IPS-18a (cell line): ENCODE measurements at regions not wholly inside any gene's neighbourhood (a gene's known extent, or its start where the extent isn't known, plus 50 kb on each side); places are given as distances from the start of the nearest gene placed in this dataset.

Experiments used
- H3K27ac ChIP-seq: one replicate; pipeline ENCODE4 v1.5.1; 2013; ENCODE audit warnings: low read length
- H3K27me3 ChIP-seq: one replicate; pipeline ENCODE4 v1.6.1; 2013; ENCODE audit warnings: mild to moderate bottlenecking, low read length; ENCODE audit not compliant: control insufficient read depth, insufficient read depth
- H3K36me3 ChIP-seq: one replicate; pipeline ENCODE4 v1.6.1; 2013; ENCODE audit warnings: low read depth, low read length; ENCODE audit not compliant: control insufficient read depth
- H3K4me1 ChIP-seq: one replicate; pipeline ENCODE4 v1.6.1; 2013; ENCODE audit warnings: low read depth, low read length; ENCODE audit not compliant: control insufficient read depth
- H3K4me3 ChIP-seq: one replicate; pipeline ENCODE4 v1.5.1; 2013; ENCODE audit warnings: low read length
- H3K9ac ChIP-seq: one replicate; pipeline ENCODE4 v1.6.1; 2013; ENCODE audit warnings: mild to moderate bottlenecking, low read length, moderate library complexity
- H3K9me3 ChIP-seq: one replicate; pipeline ENCODE4 v1.6.1; 2013; ENCODE audit warnings: low read depth, low read length; ENCODE audit not compliant: control insufficient read depth

- Histone ChIP-seq H3K9me3 (no peaks in the 10 kb centered on the region), H3K27me3 (no peaks in the 10 kb centered on the region), H3K4me1 (peaks cover 4% of the 10 kb centered on the region), H3K9ac (no peak overlapping the region), H3K4me3 (no peak overlapping the region), H3K36me3 (no peaks in the 10 kb centered on the region), H3K27ac (no peak overlapping the region)
Measured at GRCh38 chr3:23099677-23100076, 103.5 kb upstream of the UBE2E2 start.

GRCh38 chr3:23100106-23100505, 103.0 kb upstream of the UBE2E2 start:
- Histone ChIP-seq H3K9ac (no peak overlapping the region), H3K4me1 (peaks cover 4% of the 10 kb centered on the region), H3K27ac (no peak overlapping the region), H3K36me3 (no peaks in the 10 kb centered on the region), H3K9me3 (no peaks in the 10 kb centered on the region), H3K4me3 (no peak overlapping the region), H3K27me3 (no peaks in the 10 kb centered on the region)

- no peaks in the 10 kb centered on the region for H3K27me3 ChIP-seq
- no peaks in the 10 kb centered on the region for H3K4me1 ChIP-seq
- no peak overlapping the region for H3K4me3 ChIP-seq
- H3K27ac ChIP-seq: no peak overlapping the region
- H3K36me3 ChIP-seq: no peaks in the 10 kb centered on the region
- no peaks in the 10 kb centered on the region for H3K9me3 ChIP-seq
- H3K9ac ChIP-seq: no peak overlapping the region
Measured at GRCh38 chr3:23103764-23104163, 99.4 kb upstream of the UBE2E2 start.

- Histone ChIP-seq H3K9ac (no peak overlapping the region), H3K9me3 (no peaks in the 10 kb centered on the region), H3K4me1 (no peaks in the 10 kb centered on the region), H3K27me3 (no peaks in the 10 kb centered on the region), H3K27ac (no peak overlapping the region), H3K4me3 (no peak overlapping the region), H3K36me3 (no peaks in the 10 kb centered on the region)
Measured at GRCh38 chr3:23105048-23105447, 98.1 kb upstream of the UBE2E2 start.

- Histone ChIP-seq H3K9ac (no peak overlapping the region), H3K4me1 (no peaks in the 10 kb centered on the region), H3K9me3 (no peaks in the 10 kb centered on the region), H3K36me3 (no peaks in the 10 kb centered on the region), H3K27ac (no peak overlapping the region), H3K27me3 (no peaks in the 10 kb centered on the region), H3K4me3 (no peak overlapping the region)
Measured at GRCh38 chr3:23106666-23107065, 96.5 kb upstream of the UBE2E2 start.

DNA sequence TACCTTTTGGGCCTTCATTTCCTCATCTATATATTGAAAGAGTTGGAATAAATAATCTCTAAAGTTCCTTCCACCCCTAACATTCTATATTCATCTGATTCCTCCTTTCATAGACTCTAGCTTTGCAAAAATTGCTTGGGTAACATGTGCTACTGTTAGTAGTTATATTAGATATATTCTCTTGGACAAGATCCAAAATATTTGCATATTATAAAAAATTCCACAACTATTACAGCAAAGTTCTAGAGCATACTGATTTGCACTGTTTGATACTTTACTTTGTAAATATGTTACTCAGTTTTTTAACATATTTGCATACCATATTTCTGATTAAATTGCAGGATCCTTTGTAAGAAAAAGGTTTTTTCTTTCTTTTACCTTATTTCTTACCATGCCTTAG, 95.9 kb upstream of the UBE2E2 start:
- Histone ChIP-seq H3K36me3 (no peaks in the 10 kb centered on the region), H3K9me3 (no peaks in the 10 kb centered on the region), H3K27ac (no peak overlapping the region), H3K9ac (no peak overlapping the region), H3K27me3 (no peaks in the 10 kb centered on the region), H3K4me3 (no peak overlapping the region), H3K4me1 (no peaks in the 10 kb centered on the region)

- Histone ChIP-seq H3K4me3 (no peak overlapping the region), H3K9me3 (no peaks in the 10 kb centered on the region), H3K36me3 (no peaks in the 10 kb centered on the region), H3K27ac (no peak overlapping the region), H3K27me3 (no peaks in the 10 kb centered on the region), H3K9ac (no peak overlapping the region), H3K4me1 (no peaks in the 10 kb centered on the region)
Measured at GRCh38 chr3:23108451-23109057, 94.6 kb upstream of the UBE2E2 start.

DNA sequence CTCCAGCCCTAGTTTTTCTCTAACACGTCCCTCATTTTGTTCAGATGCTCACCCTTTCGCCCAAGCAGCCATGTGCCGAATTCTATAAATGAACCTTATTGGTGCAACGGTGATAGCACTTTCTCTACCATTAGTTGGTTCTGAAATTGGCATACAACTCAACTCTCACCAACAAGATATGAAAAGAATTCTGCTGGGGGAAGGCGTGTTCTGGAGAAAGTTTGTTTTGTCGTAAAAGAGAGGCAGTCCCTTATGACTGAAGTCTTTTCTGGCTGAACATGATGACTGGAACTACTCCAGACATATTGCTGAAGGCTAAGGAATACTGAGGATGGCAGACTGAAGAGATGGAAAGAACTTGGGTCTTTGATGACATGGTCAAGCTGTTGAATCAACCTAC, 91.8 kb upstream of the UBE2E2 start:
- no peak overlapping the region for H3K27ac ChIP-seq
- H3K27me3 ChIP-seq: no peaks in the 10 kb centered on the region
- no peaks in the 10 kb centered on the region for H3K9me3 ChIP-seq
- H3K9ac ChIP-seq: no peak overlapping the region
- H3K36me3 ChIP-seq: no peaks in the 10 kb centered on the region
- H3K4me3 ChIP-seq: no peak overlapping the region
- no peaks in the 10 kb centered on the region for H3K4me1 ChIP-seq

- H3K27me3 ChIP-seq: no peaks in the 10 kb centered on the region
- H3K9ac ChIP-seq: no peak overlapping the region
- no peaks in the 10 kb centered on the region for H3K9me3 ChIP-seq
Measured at GRCh38 chr3:23111797-23112196, 91.3 kb upstream of the UBE2E2 start.

DNA sequence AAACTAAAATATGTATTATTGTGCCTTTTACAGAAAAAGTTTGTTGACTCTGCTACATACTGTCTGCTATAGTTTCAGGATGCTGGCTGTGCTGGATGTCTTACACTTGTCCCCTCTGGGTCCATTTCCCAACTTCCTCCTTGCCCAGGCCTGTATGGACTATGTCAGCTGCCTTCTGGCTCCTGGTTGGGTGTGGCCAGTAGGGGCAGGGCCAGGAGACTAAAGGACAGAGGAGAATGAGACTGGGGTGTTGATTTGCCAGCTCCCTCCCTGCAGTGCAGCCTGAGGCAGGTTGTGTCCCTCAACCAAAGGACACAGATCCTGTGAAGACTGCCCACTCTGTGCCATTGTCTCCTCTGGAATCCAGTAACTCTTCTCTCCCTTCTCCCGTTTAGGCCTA, 90.6 kb upstream of the UBE2E2 start:
- Histone ChIP-seq H3K9me3 (no peaks in the 10 kb centered on the region), H3K9ac (no peak overlapping the region), H3K36me3 (no peaks in the 10 kb centered on the region), H3K4me3 (no peak overlapping the region), H3K27me3 (no peaks in the 10 kb centered on the region), H3K4me1 (peaks cover 6% of the 10 kb centered on the region), H3K27ac (no peak overlapping the region)

More at GRCh38 chr3:23111797-23112196, 91.3 kb upstream of the UBE2E2 start:
- Histone ChIP-seq H3K27ac (no peak overlapping the region), H3K36me3 (no peaks in the 10 kb centered on the region), H3K4me3 (no peak overlapping the region), H3K4me1 (no peaks in the 10 kb centered on the region)

GRCh38 chr3:23113455-23114171, 89.5 kb upstream of the UBE2E2 start:
- H3K27me3 ChIP-seq: no peaks in the 10 kb centered on the region
- peaks cover 6% of the 10 kb centered on the region for H3K4me1 ChIP-seq
- H3K36me3 ChIP-seq: no peaks in the 10 kb centered on the region
- H3K9ac ChIP-seq: no peak overlapping the region
- no peak overlapping the region for H3K27ac ChIP-seq
- H3K4me3 ChIP-seq: no peak overlapping the region
- H3K9me3 ChIP-seq: no peaks in the 10 kb centered on the region

- no peaks in the 10 kb centered on the region for H3K27me3 ChIP-seq
- no peak overlapping the region for H3K4me3 ChIP-seq
- H3K36me3 ChIP-seq: no peaks in the 10 kb centered on the region
- peaks cover 6% of the 10 kb centered on the region for H3K4me1 ChIP-seq
- no peaks in the 10 kb centered on the region for H3K9me3 ChIP-seq
- H3K9ac ChIP-seq: no peak overlapping the region
- H3K27ac ChIP-seq: no peak overlapping the region
Measured at GRCh38 chr3:23114432-23114831, 88.7 kb upstream of the UBE2E2 start.
